ENCODE measurements at regions not wholly inside any gene's neighbourhood (a gene's known extent, or its start where the extent isn't known, plus 50 kb on each side); places are given as distances from the start of the nearest gene placed in this dataset.
"Not testable (repeated sequence)": the region's sequence is repeated elsewhere in the genome, so short reads cannot be mapped to it uniquely, and the experiment has no call there.

- no peak for DNase-seq
Observed at GRCh38 chr11:89545691-89546090, 54.5 kb upstream of the NOX4 start.

DNA sequence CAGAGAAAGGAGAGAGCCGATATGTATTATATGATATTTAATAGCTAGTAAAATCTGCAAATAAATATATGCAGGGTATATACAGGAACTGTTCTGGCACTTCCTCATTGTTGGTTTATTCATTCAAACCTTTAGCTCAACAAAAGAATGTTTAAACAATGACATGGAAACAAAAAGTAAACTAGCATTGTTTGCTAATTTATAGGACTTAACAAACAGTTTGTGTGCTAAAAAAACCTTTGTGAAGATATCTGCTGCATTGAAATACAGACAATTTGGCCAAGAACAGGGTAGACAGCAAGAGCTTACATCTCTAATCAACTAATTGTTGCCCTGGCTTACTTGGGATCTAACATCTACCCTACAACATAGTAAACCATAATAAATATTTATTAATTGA lies 64.6 kb upstream of the NOX4 start:
- not testable (repeated sequence) for DNase-seq

DNA sequence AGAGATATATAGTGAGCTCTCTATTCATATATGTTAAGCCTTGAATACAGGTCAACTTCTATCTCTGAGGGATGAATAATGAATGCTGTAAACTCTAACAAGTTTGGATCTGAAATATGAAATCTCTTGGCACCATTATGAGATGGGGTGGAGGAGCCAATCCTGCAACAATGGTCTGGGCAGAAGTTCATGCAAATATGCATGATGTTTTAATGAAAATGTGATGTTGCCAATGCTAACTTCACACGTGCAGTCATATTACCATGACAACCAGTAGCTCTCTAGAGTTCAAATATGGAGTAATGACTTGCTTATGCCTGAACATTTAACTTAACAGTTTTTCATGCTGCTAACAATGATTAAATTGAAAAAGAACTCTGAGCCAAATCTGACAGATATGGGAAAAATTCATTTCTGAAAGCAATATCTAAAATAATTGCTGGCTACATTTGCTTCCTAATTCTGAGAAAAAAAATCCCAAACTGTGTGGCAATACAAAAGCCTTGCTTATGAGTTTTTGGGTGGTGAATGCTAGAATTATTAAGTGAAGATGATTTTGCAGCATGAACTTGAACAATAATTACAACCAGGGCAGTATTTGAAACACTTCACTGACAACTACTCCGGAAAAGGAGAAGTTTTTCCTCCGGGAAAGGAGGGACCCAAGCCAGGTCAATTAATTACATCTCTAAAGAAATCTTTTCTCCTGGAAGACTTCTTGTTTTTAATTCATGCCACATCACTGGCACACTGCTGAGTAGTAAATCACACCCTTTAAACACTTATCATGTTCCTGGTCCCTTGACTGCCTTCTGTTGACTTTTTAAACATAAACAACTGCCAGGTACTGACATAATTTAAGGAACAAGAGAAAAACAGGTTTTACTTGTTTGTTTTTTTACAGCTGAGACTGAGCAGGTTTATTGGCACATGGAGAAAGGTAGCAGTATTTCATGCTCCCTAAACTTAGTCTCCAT lies 65.8 kb upstream of the NOX4 start:
- DNase-seq, result not testable (repeated sequence)

DNA sequence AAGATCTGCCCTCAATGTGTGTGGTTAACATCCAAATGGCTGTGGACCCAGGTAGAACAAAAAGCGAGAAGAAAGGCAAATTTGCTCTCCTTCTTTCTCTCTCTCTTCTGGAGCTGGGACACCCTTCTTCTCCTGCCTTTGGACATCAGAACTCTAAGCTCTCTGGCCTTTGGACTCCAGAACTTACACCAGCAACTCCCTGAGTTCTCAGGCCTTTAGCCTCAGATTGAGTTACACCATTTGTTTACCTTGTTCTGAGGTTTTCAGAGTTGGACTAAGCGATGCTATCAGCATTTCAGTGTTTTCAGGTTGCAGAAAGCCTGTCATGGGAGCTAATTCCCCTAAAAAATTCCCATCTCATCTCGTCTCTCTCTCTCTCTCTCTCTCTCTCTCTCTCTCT lies 69.4 kb upstream of the NOX4 start:
- not testable (repeated sequence) for DNase-seq

DNA sequence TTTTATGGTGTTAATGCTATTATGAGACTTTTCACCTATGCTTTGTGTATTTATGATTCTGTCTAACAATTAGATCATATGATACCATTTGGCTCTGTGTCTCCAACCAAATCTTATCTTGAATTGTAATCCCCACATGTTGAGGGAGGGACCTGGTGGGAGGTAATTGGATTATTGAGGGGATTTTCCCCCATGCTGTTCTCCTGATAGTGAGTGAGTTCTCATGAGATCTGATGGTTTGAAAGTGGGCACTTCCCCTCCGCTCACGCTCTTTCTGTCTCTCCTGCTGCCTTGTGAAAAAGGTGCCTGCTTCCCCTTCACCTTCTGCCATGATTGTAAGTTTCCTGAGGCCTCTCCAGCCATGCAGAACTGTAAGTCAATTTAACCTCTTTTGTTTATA lies 71.6 kb upstream of the NOX4 start:
- DNase-seq, result not testable (repeated sequence)

GRCh38 chr11:89566972-89567371 lies 75.8 kb upstream of the NOX4 start:
- DNase-seq, result no peak

DNA sequence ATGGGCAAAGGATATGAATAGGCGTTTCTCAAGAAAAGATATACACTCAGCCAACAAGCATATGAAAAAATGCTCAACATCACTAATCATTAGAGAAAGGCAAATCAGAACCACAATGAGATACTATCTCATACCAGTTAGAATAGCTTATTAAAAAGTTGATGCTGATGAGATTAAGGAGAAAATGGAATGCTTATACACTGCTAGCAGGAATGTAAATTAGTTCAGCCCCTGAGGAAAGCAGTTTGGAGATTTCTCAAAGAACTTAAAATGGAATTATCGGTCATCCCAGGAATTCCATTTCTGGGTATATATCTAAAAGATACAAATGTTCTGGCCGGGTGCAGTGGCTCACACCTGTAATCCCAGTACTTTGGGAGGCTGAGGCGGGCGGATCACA lies 78.2 kb upstream of the NOX4 start:
- DNase-seq, result not testable (repeated sequence)

- DNase-seq, result not testable (repeated sequence)
Observed at GRCh38 chr11:89571706-89572105, 80.5 kb upstream of the NOX4 start.

GRCh38 chr11:89575846-89576245 lies 84.7 kb upstream of the NOX4 start:
- not testable (repeated sequence) for DNase-seq

DNA sequence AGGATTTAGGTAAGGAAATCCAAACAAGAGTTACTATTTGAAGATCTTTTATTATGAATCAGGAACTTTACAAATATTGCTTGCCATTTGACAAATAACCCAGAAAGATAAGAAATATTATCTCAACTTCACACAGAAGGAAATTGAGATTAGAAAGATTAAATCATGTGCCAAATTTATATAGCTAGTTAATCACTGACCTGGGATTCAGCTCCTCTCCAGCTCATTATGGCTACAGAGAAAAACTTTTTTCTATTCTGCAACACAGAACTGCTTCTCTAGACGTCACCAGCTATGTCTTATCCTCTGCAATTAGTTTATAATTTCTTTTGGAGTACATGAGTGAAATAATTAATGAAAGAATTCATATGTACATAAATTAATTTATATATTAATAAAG lies 86.3 kb upstream of the NOX4 start:
- DNase-seq, result not testable (repeated sequence)

DNA sequence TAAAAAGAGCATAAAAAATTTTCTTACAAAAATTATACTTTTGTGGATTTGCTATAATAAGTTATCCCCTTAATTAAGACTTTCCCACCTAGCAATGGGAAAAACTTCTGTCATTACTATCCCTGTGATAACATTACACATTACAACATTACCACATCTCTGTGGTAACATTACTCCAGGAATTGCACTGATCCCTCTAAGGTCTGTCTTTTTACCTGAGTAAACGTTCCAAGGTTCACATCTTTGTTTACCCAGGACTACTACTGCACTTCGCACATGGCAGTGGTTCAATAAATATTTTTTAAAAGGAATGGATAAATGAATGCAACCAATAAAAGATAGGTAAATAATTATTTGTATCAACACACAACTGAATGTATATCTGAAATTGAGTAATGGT lies 92.4 kb upstream of the NOX4 start:
- DNase-seq, result no peak

DNA sequence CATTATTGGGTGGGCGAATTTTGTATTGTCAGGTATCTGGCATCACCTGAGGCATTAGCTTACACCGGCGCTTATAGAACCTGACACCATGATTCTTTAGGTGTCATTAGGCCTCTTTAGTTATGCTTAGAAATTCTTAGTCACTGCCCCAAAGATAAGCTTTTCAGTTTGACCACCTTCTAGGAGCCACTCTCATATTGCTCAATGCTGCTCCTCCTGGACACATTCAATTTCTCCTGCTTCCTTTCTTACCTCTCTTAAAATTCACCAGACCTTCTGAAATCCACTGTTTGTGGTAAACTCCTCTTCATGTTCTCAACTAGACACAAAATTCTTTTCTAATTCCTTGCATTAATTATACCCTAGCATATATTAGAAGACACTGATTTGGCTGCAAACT lies 93.9 kb upstream of the NOX4 start:
- DNase-seq, result not testable (repeated sequence)

DNA sequence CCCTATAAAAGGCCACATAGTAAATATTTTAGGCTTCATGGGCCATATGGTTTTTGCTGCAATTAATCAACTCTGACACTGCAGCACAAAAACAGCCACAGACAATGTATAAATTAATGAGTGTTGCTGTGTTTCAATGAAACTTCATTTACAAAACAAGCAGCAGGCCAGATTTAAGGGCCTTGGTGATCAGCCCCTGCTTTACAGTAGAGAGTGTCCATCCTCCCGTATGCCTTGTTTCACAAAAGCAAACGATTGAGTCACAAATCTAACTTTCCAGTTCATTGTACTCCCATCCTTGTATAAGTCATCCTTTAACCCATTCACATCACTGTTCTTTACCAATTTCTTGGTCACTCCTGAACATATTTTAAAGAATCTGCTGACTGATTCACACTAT lies 94.3 kb upstream of the NOX4 start:
- DNase-seq, result not testable (repeated sequence)

DNA sequence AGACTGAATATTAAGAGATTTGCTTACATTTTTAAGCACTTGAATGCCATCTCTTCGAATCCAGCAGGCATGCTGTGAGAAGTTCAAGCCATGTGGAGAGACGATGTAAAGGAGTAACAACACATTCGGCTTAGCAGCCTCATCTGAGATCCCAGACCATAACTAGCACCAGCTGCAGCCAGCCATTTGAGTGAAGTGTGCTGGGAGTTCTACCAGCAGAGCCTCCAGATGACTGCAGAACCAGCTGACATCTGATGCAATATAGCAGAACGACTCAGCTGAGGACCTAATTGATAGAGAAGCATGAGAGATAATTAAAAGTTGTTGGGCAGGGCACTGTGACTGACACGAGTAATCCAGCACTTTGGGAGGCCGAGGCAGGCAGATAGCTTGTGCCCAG lies 98.2 kb upstream of the NOX4 start:
- DNase-seq, result not testable (repeated sequence)

DNA sequence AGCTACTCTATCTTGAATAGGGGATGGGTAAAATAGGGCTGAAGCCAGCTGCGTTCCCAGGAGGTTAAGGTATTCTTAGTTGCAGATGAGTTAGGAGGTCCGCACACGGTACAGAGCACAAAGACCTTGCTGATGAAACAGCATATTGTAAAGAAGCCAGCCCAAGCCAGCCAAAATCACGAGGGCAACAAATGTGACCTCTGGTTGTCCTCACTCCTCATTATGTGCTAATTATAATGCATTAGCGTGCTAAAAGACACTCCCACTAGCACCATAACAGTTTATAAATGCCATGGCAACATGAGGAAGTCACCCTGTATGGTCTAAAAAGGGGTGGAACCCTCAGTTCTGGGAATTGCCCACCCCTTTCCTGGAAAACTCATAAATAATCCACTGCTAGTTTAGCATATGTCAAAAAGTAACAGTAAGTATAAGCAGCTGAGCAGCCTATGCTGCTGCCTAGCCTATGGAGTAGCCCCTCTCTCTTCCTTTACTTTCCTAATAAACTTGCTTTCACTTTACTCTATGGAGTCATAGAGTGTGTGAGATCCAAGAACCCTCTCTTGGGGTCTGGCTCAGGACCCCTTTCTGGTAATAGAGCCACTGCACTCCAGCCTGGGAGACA lies 98.9 kb upstream of the NOX4 start:
- DNase-seq, result not testable (repeated sequence)

DNA sequence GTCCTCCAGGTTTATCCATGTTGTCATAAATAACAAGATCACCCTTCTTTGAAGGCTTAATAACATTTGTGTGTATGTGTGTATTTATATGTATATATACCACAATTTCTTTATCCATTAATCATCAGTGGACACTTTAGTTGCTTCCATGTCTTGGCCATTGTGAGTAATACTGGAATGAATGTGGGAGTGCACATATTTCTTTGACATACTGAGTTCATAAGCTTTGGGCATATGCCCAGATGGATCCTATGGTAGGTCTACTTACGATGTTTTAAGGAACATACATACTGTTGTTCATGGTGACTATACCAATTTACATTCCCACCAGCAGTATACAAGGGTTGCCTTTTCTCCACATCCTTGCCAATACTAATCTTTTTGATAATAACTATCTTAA lies 108.8 kb upstream of the TRIM77 start:
- not testable (repeated sequence) for DNase-seq

- DNase-seq, result no peak
Observed at GRCh38 chr11:89604281-89604680, 105.8 kb upstream of the TRIM77 start.

GRCh38 chr11:89606845-89607244 lies 103.3 kb upstream of the TRIM77 start:
- DNase-seq, result not testable (repeated sequence)

- DNase-seq, result not testable (repeated sequence)
Observed at GRCh38 chr11:89607497-89607896, 102.6 kb upstream of the TRIM77 start.

GRCh38 chr11:89608234-89608966 lies 101.7 kb upstream of the TRIM77 start:
- DNase-seq, result no peak

DNA sequence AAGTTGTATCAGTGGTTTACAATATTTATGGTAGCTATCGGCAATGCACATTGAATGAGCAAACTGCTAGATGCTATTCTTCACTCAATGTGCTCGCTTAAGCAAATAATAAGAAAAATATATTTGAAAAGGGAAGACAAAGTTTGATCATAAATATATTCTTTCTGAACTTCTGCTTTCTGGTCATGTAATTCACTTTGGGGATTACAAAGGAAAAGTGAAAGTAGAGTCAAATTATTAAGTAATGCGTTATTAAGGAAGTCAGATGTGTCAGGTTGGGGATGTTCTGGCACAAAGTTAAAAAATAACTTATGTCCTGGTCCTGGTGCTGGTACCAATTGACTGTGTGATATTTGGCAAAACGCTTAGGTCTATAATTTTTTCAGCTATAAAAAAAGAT lies 98.0 kb upstream of the TRIM77 start:
- peak in 1 of 2 donors; percentile 44 for DNase-seq

DNA sequence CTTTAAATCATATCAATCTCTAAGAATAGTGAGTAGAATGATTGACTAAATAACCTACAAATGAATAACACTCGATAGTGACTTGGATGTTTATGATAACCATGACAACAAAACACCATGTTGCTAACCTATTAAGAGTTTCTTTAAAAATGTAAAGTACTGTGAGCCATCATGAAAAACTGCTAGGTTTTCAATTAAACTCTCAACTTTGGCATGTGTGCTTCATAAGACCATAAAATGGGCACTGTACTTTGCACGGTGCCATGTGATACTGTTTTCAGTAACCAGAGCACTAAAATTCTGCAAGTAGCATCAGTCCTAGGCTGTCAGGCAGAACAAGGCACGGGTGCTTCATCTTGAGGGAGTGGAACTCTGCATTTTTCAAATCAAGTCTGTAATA lies 96.2 kb upstream of the TRIM77 start:
- no peak for DNase-seq

GRCh38 chr11:89614428-89614827 lies 95.7 kb upstream of the TRIM77 start:
- DNase-seq, result not testable (repeated sequence)

Data from bone marrow (tissue), 2 donors.